SU-DHL-6 (cell line): ENCODE measurements at regions not wholly inside any gene's neighbourhood (a gene's known extent, or its start where the extent isn't known, plus 50 kb on each side); places are given as distances from the start of the nearest gene placed in this dataset.

Experiments
- EZH2phosphoT487 ChIP-seq: fragments of 200-600 bp; sonication (generic), shearing (Covaris generic); conservative IDR thresholded peaks from 2 replicates; pipeline ENCODE4 v1.6.1; 2018; ENCODE audit warnings: mild to moderate bottlenecking, antibody characterized with exemption, low read length, moderate library complexity, mixed read lengths
- TF ChIP-seq, protein P1 (sequence below): fragments of 200-600 bp; sonication (generic); IDR thresholded peaks from one replicate; pipeline ENCODE4 v1.5.1; 2017; ENCODE audit warnings: antibody characterized with exemption, mild to moderate bottlenecking, low read length, moderate library complexity; ENCODE audit not compliant: insufficient read depth, poor library complexity, severe bottlenecking

DNA sequence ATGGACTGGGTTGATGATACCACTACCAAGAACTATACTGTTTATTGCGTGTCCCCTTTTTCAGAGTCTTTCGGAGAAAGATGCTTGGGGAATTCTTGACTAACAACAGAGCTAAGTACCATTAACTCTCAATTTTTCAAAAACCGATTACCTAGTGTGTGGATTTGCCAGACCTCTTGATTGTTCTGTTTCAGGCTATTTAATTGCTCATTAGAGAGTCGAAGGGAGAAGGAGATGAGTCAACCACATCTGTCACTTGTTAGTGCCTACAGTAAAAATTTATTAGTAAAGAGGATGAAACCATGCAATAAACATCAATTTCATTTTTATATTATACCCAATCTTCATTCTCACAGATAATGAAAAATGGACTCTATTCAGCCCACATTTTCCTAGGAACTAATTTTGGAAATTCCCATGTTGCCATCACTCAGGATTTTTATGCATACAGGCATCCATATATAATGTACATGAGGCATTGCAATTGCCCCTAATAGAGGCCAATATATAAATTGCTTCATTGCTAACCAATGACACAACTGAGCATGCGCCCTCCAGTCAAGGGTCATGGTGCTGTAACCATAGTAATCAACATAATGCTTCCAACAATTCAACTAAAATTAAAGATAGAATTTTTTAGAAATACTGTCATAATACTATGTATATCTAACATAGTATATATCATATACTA is 541.7 kb downstream of the TBL1XR1 start:
- TF ChIP-seq, protein P1, sequence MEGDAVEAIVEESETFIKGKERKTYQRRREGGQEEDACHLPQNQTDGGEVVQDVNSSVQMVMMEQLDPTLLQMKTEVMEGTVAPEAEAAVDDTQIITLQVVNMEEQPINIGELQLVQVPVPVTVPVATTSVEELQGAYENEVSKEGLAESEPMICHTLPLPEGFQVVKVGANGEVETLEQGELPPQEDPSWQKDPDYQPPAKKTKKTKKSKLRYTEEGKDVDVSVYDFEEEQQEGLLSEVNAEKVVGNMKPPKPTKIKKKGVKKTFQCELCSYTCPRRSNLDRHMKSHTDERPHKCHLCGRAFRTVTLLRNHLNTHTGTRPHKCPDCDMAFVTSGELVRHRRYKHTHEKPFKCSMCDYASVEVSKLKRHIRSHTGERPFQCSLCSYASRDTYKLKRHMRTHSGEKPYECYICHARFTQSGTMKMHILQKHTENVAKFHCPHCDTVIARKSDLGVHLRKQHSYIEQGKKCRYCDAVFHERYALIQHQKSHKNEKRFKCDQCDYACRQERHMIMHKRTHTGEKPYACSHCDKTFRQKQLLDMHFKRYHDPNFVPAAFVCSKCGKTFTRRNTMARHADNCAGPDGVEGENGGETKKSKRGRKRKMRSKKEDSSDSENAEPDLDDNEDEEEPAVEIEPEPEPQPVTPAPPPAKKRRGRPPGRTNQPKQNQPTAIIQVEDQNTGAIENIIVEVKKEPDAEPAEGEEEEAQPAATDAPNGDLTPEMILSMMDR: no peak
- no peak for TF ChIP-seq EZH2phosphoT487
